HG03175 (cell line): ENCODE measurements at regions not wholly inside any gene's neighbourhood (a gene's known extent, or its start where the extent isn't known, plus 50 kb on each side); places are given as distances from the start of the nearest gene placed in this dataset.

Source experiments
- ATAC-seq: cut with Tn5 transposase; IDR thresholded peaks from one replicate; pipeline ENCODE4 v1.9.1; 2021; ENCODE audit warnings: mild to moderate bottlenecking, moderate library complexity; ENCODE audit not compliant: unreplicated experiment

DNA sequence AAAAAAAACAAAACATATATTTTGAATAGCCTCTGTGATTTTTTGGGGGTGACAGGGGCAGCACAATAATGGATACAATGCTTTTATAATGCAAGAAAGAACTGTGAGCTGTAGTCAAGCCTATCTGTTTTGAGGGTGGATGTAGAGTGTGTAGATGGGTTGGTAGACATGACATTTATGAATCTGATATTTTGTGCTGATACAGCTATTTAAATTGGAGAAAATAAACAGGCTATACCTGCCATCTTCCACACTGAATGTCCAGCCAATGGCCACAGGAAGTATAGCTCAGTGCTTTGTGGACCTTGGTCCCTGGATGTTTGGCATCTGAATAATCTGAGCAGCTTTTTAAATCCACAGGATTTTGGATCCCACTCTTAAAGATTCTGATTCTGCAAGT, 175.0 kb downstream of the NEDD1 start:
- no peak for ATAC-seq

- no peak for ATAC-seq
Measured at GRCh38 chr12:97093187-97093683, 186.2 kb downstream of the NEDD1 start.

DNA sequence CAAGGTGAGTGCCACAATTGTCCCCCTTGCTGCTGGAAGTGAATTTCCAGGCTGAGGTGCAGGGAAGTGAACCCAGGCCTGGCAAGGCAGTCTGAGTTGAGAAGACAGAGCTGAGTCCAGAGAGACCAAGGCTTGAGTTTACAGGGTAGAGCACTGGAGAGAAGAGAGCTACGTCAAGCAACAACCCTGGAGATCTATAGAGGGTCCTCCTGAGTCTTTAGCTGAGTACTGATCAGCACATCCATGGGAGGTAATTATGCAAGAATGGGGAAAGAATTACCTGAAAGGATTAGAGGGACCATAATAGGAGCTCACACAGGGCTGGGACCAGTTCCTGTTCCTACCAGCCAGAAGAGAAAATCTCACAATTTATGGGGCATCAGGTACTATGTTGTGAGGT, 190.7 kb downstream of the NEDD1 start:
- no peak for ATAC-seq

- ATAC-seq = no peak
Measured at GRCh38 chr12:97109441-97109840, 202.4 kb downstream of the NEDD1 start.

DNA sequence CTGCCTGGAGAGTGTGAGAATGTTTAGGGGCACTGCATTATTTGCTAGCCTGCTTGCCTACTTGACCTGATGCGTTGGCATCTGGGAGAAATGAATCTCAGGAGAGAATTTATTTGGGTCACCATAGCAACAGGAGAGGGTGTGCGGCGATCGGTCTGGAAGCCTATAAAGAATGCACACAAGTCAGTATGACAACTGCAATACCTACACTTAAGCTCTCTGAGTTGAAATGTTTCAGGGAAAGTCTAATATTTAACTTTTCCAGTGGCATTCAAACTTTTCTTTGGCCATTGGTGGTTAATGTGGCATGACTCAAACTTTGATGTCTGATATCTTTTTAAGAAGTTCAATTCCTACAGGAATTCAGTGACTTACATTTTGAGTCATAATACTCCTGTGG, 205.1 kb downstream of the NEDD1 start:
- no peak for ATAC-seq

DNA sequence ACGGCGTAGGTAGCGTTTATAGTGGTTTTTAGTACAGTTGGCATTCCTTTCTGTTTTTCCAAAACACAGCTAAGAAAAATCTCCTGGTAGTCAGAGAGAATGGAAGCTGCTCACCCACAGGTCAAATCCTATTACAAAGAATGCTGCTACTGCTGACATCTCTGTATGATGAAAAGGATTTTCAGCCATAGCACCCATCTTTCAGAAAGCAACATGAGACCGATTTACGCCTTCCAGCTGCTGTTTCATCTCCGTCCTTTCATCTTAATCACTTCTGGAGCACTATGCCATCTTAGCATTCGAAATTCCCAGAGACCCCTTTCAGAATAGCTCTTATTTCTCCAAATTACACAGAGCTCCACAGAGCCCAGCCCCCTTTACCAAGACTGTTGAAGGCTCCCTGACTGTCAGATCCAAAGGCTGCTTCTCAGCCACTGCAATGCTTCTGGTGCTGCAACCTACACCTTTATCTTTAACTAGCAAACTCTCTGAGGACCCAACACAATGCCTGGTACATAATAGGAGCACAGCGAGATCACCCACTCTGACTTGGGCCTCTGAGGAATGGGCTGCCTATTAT, 211.8 kb downstream of the NEDD1 start:
- no peak for ATAC-seq

DNA sequence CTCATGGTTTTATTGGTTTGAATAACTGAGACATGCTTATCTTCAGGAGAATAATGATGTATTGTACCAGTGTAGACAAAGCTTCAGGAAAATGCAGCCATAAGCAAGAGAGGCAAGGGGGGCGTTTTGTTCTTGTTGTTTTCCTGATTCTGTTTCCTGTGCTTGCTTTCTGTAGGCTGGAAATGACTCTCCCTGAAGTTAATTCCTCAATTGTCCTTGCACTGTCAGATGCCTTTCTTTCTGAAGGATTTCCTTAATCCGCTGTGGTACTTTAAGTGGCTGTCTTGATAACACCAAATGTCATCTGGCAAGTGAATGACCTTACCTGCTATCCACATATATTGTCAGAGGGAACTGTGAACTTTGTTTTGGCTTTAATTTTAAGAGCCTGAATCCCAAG, 220.0 kb downstream of the NEDD1 start:
- no peak for ATAC-seq

- ATAC-seq = no peak
Measured at GRCh38 chr12:97131220-97131981, 224.3 kb downstream of the NEDD1 start.

GRCh38 chr12:97132270-97132669, 225.2 kb downstream of the NEDD1 start:
- ATAC-seq = no peak

DNA sequence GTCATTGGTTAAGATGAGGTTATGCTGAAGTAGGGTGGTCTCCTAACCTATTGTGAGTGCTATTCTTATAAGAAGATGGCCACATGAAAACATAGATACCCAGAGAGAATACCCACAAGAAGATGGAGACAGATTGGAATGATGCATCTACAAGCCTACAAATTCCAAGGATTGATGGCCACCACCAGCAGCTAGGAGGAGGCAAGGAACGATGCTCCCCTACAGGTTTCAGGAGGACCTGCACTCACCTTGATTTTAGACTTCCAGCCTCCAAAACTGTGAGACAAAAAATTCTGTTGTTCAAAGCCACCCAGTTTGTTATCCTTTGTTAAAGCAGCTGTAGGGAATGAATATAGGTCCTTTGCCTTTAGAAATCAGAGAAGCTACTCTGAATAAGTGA, 227.4 kb downstream of the NEDD1 start:
- ATAC-seq = no peak

DNA sequence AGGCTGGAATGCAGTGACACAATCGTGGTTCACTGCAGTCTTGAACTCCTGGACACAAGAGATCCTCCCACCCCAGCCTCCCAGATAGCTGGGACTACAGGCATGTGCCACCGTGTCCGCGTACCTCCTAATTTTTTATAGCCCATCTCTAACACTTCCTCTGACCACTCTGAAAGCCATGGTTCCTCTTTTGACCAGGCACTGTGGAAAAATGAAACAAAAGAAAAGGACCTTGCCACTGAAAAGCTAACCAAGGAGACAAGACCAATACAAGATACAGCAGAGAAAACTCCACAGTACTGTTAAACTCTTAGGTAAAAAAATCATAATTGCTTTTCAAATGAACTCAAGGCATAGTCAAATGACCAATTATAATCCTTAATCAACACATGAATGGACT, 233.3 kb downstream of the NEDD1 start:
- ATAC-seq = no peak

GRCh38 chr12:97142737-97143410, 235.8 kb downstream of the NEDD1 start:
- ATAC-seq = no peak

- ATAC-seq = peak; percentile 99
Measured at GRCh38 chr12:97148941-97149559, 242.0 kb downstream of the NEDD1 start.

DNA sequence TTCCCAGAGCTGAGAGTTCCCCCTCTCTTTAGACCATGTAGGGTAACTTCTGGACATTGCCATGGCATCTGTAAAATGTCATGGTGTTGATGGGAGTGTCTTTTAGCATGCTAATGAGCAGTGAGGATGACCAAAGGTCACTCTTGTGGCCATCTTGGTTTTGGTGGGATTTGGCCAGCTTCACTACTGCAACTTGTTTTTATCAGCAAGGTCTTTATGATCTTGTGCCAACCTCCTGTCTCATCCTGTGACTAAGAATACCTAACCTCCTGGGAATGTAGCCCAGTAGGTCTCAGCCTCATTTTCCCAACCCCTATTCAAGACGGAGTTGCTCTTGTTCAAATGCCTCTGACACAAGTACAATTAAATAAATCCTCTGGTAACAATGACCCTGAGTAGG, 244.4 kb downstream of the NEDD1 start:
- ATAC-seq = no peak

DNA sequence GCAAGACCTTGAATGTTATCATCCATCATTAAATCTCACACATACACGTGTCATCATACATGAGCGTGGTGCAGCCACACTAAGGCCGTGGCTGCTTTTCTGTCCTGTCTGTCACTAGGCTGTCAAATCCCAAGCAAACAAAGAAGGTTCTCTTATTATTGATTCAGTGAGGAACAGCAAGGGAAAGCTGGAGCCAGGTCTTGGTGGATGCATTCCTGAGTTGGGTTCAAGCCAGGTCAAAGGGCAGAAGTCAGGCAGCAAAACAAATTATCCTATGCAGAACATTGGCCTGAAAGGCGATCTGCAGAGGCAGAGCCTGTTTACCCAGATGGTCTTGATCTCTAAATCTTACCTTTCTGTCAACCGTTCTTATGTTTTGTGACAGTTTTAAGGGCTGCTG, 252.3 kb downstream of the NEDD1 start:
- ATAC-seq = no peak

DNA sequence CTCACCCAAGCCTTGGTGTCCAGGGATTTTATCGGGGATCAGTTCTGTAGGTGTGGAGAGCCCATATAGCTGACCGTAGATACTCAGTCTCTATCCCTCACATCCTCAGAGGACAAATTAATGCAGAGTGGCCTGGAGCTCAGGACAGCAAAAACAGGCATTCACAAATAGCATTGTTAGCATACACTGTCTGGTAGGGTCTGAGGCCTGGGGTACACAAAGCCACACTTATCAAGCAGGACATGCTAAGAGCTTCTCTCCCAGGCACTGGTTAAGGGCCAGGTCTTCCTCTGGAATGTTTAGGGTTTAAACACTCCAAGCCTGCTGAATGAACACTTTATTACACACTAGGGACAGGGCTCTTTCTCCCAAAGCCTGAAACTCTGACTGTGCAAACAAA, 253.2 kb downstream of the NEDD1 start:
- no peak for ATAC-seq

DNA sequence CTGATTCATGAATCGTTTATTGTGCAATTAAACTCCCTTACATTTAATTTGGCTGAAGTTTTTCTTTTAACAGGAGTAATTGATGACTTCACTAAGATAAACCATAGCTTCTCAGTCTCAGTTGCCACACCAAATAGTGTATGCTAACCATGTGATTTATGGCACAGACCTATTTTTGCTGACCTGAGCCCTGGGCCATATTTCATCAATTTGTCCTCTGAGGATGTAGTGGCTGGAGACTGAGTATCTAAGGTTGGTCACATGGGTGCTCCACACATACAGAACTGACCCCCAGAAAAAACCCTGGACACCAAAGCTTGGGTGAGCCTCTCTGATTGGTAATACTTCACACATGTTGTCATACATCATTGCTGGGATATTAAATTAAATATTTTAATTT, 255.1 kb downstream of the NEDD1 start:
- ATAC-seq = no peak

GRCh38 chr12:97164936-97165335, 257.9 kb downstream of the NEDD1 start:
- ATAC-seq = no peak

DNA sequence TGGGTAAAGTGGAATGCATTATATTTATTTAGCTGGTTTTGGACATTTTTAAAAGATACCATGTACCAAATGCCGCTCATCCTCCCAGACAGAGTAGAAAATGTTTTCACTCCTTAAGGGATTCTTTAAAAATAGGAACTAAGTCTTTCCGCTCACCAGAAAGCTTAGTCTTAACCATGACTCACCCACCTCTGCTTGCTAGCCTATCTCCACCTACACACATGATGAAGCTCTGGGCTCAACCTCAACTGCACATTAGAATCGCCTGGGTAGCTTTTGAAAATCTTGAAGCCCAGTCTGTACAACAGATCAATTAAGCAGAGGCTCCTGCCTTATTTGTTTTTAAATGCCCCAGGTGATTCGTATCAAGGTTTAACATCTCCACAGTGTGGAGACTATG, 260.5 kb downstream of the NEDD1 start:
- ATAC-seq = no peak

DNA sequence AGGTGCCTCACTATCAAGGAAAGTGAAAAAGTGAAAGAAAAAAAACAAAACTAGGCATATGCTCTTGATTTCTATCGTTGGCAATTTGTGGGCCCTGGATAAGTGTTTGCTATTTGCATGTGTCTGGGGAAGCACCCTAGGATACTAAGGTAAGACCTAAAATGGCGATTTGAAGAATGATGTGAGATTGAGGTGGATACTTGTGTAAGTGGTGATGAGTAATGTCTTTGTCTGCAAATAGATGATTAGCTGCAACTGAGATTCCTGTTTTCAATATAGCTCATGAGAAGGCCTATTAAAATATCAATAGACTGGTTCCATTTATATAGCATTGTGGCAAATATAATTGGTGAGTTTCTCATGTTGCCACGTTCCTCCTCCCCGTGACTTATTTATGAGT, 261.7 kb downstream of the NEDD1 start:
- no peak for ATAC-seq

GRCh38 chr12:97169889-97170567, 263.0 kb downstream of the NEDD1 start:
- ATAC-seq = no peak
